ENCODE measurements at regions not wholly inside any gene's neighbourhood (a gene's known extent, or its start where the extent isn't known, plus 50 kb on each side); places are given as distances from the start of the nearest gene placed in this dataset.

- TF ChIP-seq POLR2AphosphoS5 (IDR thresholded peaks at IDR 0.05; ENCODE audit: low read depth) (no peak), CTCF (conservative IDR thresholded peaks at IDR 0.05; ENCODE audit: low read depth in 2 of 2) (no peak), EZH2 (IDR thresholded peaks at IDR 0.05; ENCODE audit: low read depth, unreplicated experiment) (no peak), ZNF462 (CRISPR knock-in tag; IDR thresholded peaks at IDR 0.05) (no peak), ETS1 (IDR thresholded peaks at IDR 0.05) (no peak), STAT1 (IDR thresholded peaks at IDR 0.05; ENCODE audit: unreplicated experiment) (no peak), JUNB (IDR thresholded peaks at IDR 0.05; ENCODE audit: unreplicated experiment) (no peak), REST (IDR thresholded peaks at IDR 0.05; ENCODE audit: unreplicated experiment) (no peak), EZH2phosphoT487 (IDR thresholded peaks at IDR 0.05; ENCODE audit: unreplicated experiment) (no peak), CREB1 (CRISPR knock-in tag; IDR thresholded peaks at IDR 0.05; ENCODE audit: low read depth) (no peak)
These were observed 222.1 kb upstream of the NR2F2 start for GRCh38 chr15:96108405-96108804.
